Astrocyte (in vitro differentiated cells and primary cell): ENCODE measurements at regions not wholly inside any gene's neighbourhood (a gene's known extent, or its start where the extent isn't known, plus 50 kb on each side); places are given as distances from the start of the nearest gene placed in this dataset.

ENCODE experiments used
- CTCF ChIP-seq: IDR thresholded peaks from 2 replicates; pipeline ENCODE4 v1.5.1; 2011; ENCODE audit warnings: low read depth, mild to moderate bottlenecking, inconsistent platforms, low read length, moderate library complexity; ENCODE audit not compliant: insufficient read depth
- EZH2 ChIP-seq: IDR thresholded peaks from 2 replicates; pipeline ENCODE4 v1.6.1; 2012; ENCODE audit warnings: mild to moderate bottlenecking, low read length, inconsistent platforms; ENCODE audit not compliant: insufficient read depth

GRCh38 chr2:211049321-211050018 is 493.1 kb downstream of the CPS1 start:
- TF ChIP-seq CTCF (no peak), EZH2 (no peak)
